PFSK-1 (cell line): ENCODE measurements at regions not wholly inside any gene's neighbourhood (a gene's known extent, or its start where the extent isn't known, plus 50 kb on each side); places are given as distances from the start of the nearest gene placed in this dataset.

Experiments
- FOXP2 ChIP-seq: optimal IDR thresholded peaks from 2 replicates; pipeline ENCODE3; 2011; ENCODE audit warnings: borderline replicate concordance, control low read depth, inconsistent platforms; ENCODE audit not compliant: insufficient read depth; ENCODE audit errors: extremely low read length, extremely low read depth
- POLR2AphosphoS5 ChIP-seq: IDR thresholded peaks from 2 replicates; pipeline ENCODE4 v1.6.1; 2012; ENCODE audit warnings: low read depth, mild to moderate bottlenecking, control low read depth, low read length, moderate library complexity
- SIN3A ChIP-seq: IDR thresholded peaks from 2 replicates; pipeline ENCODE4 v1.6.1; 2012; ENCODE audit warnings: mild to moderate bottlenecking, low read length, moderate library complexity, borderline replicate concordance; ENCODE audit not compliant: insufficient read depth
- TAF1 ChIP-seq: IDR thresholded peaks from 2 replicates; pipeline ENCODE4 v1.6.1; 2012; ENCODE audit warnings: low read length, control low read depth, borderline replicate concordance; ENCODE audit not compliant: insufficient read depth
- TF ChIP-seq, protein P1 (sequence below), 2 experiments: IDR thresholded peaks; 2 replicates each; pipeline versions ENCODE4 v1.6.1 to v1.8.0; 2011 to 2012; ENCODE audit warnings: low read depth in 2 of 2, low read length in 2 of 2, control low read depth in 1 of 2, inconsistent platforms in 1 of 2, mild to moderate bottlenecking in 1 of 2, moderate library complexity in 1 of 2; ENCODE audit not compliant: insufficient read depth in 1 of 2

DNA sequence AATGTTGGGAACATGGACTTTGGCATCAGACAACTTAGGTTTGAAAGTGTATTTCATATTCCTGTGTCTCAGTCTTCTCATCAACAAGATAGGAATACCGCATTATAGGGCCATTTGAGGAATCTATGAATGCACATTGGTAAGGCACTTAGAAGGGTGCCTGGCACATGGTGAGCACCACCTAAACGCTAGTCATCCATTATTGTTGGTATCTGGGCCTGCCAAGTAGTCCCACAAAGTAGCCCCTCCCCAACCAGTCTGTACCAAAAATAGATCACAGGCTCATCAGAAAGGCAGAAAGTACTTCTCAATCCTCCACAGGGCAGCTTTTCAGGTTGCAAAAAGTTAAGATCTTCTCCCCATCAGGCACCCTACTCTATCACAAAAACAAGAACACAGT lies 162.3 kb upstream of the KLF3 start:
- TF ChIP-seq SIN3A: no peak
- TF ChIP-seq TAF1: no peak
- TF ChIP-seq, protein P1, sequence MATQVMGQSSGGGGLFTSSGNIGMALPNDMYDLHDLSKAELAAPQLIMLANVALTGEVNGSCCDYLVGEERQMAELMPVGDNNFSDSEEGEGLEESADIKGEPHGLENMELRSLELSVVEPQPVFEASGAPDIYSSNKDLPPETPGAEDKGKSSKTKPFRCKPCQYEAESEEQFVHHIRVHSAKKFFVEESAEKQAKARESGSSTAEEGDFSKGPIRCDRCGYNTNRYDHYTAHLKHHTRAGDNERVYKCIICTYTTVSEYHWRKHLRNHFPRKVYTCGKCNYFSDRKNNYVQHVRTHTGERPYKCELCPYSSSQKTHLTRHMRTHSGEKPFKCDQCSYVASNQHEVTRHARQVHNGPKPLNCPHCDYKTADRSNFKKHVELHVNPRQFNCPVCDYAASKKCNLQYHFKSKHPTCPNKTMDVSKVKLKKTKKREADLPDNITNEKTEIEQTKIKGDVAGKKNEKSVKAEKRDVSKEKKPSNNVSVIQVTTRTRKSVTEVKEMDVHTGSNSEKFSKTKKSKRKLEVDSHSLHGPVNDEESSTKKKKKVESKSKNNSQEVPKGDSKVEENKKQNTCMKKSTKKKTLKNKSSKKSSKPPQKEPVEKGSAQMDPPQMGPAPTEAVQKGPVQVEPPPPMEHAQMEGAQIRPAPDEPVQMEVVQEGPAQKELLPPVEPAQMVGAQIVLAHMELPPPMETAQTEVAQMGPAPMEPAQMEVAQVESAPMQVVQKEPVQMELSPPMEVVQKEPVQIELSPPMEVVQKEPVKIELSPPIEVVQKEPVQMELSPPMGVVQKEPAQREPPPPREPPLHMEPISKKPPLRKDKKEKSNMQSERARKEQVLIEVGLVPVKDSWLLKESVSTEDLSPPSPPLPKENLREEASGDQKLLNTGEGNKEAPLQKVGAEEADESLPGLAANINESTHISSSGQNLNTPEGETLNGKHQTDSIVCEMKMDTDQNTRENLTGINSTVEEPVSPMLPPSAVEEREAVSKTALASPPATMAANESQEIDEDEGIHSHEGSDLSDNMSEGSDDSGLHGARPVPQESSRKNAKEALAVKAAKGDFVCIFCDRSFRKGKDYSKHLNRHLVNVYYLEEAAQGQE (IDR thresholded peaks at IDR 0.05; ENCODE audit: insufficient read depth in 1 of 2, low read depth in 2 of 2, low read length in 2 of 2): no peak
- no peak for TF ChIP-seq FOXP2
- TF ChIP-seq POLR2AphosphoS5: no peak

DNA sequence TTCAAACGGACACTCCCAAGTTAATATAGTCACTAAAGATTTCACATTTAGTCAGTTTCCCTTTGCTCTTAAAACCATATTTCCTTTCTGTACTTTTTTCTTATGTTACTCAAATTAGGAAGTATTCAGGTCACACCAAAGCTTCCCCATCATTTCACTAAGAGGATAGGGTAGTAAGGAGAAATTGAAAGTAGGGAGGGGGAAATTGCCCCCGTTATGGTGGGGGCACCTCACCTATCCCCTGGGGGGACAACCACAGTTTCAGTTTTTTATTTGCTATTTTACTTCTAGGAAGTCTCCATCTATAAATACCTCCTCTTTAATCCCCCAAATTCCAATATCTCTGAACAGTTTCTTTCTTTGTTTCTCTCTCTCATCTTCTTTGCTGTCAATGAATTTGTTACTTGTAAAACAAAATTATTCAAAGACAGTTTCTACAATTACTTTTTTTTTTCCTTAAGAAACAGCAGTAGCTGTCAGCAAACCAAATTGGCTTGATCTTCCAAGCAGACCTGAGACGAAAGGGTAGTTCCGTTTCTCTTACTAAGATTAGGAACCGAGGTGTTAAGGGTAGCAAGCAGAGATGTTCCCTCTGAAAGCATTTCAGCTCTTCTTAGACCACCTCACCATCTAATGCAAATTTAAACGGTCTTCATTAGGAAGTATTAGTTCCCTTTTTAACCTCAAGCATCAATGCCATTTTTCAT lies 160.2 kb upstream of the KLF3 start:
- TF ChIP-seq TAF1 (no peak), FOXP2 (no peak), SIN3A (no peak), POLR2AphosphoS5 (no peak)
- TF ChIP-seq, protein P1 (IDR thresholded peaks at IDR 0.05; ENCODE audit: insufficient read depth in 1 of 2, low read depth in 2 of 2, low read length in 2 of 2): no peak

DNA sequence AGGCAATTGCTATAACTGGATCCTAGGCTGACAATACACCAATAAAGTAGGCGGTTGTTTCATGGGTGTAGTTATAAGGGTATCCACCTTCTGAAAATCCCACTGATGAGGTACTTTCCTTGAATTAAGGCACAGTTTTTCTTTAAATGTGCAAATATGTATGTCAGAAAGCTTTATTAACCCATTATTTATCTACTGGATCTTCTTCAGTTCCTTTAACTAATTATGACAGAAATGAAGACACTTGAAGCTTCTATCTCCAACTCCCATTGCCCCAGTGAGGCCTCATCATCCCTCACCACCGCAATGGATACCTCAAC lies 159.6 kb upstream of the KLF3 start:
- TF ChIP-seq FOXP2 (no peak), SIN3A (no peak), POLR2AphosphoS5 (no peak), TAF1 (no peak)
- TF ChIP-seq, protein P1 (IDR thresholded peaks at IDR 0.05; ENCODE audit: insufficient read depth in 1 of 2, low read depth in 2 of 2, low read length in 2 of 2): no peak

DNA sequence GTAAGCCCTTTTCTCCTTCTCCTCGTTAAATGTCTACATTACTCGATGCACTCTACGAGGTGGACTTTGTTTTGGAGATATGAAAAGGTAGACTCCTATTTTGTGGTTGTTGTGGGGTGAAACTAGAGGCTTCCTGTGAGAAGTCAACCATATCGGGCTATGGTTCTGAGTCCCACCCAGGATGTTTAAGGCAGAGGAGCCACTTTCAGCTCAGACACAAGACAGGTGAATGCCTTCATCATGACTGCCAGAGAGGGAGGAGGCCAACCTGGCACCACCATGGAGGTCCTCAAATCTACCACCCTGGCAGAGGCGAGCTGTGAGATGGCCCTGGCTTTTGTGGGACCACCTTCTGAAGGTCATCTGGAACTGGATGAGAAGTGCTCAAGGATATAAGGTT lies 154.4 kb upstream of the KLF3 start:
- TF ChIP-seq SIN3A (no peak), FOXP2 (no peak)
- TF ChIP-seq, protein P1 (IDR thresholded peaks at IDR 0.05; ENCODE audit: insufficient read depth in 1 of 2, low read depth in 2 of 2, low read length in 2 of 2): no peak

DNA sequence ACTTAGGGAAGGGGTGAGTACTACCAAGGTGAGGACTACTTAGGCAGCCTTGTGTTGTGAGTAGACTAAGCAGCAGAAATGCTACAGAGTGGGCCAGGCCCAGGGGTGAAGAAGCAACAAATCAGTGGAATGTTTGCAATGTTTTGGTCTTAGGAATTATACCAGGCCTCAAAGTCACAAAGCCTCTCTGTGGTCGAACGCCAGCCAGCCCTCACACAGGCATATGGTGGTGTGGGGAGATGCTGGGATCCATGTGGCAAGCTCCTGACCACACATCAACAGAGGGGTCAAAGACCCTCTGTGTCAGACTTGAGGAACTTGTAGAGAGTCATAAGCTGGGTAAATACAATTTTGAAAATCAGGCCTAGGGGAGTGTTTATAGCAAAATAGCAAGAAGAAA lies 153.8 kb upstream of the KLF3 start:
- TF ChIP-seq TAF1: no peak
- TF ChIP-seq SIN3A: no peak
- TF ChIP-seq, protein P1 (IDR thresholded peaks at IDR 0.05; ENCODE audit: insufficient read depth in 1 of 2, low read depth in 2 of 2, low read length in 2 of 2): no peak
- no peak for TF ChIP-seq POLR2AphosphoS5
- no peak for TF ChIP-seq FOXP2
